Panc1 (cell line): ENCODE measurements at regions not wholly inside any gene's neighbourhood (a gene's known extent, or its start where the extent isn't known, plus 50 kb on each side); places are given as distances from the start of the nearest gene placed in this dataset.

ENCODE experiments used
- ATAC-seq: fragments of 200-7000 bp; cut with Tn5 transposase; 2 replicates; pipeline ENCODE4 v1.9.1; 2020; ENCODE audit warnings: mild to moderate bottlenecking, moderate library complexity
- BruUV-seq: library from RNA; stranded (reverse); fragments of 400-500 nt; replicated peaks from 2 replicates; lab custom pipeline; 2021; lab: Mats Ljungman, UMichigan
- CTCF ChIA-PET: fragments of 300-600 bp; sonication (Branson Sonifier 250); formaldehyde crosslinking; loops from one replicate; lab custom pipeline; 2022; ENCODE audit warnings: antibody characterized with exemption; lab: Charles Lee
- POLR2A ChIA-PET: fragments of 300-600 bp; sonication (Branson Sonifier 250); formaldehyde crosslinking; loops from one replicate; lab custom pipeline; 2022; ENCODE audit warnings: antibody characterized with exemption; lab: Charles Lee
- DNase-seq: peaks from one replicate; pipeline ENCODE4 v3.0.0-alpha.2; 2010; ENCODE audit warnings: low read depth, low spot score
- H3K27ac ChIP-seq: 2 replicates; pipeline ENCODE4 v1.5.1; 2011; ENCODE audit warnings: mild to moderate bottlenecking, low read length, inconsistent platforms
- H3K27me3 ChIP-seq: fragments of 200-500 bp; sonication (Bioruptor generic); 2 replicates; pipeline ENCODE4 v1.6.0; 2014; ENCODE audit warnings: low read length, inconsistent platforms; ENCODE audit not compliant: control insufficient read depth, insufficient read depth
- H3K36me3 ChIP-seq: fragments of 200-500 bp; sonication (Bioruptor generic); 2 replicates; pipeline ENCODE4 v1.5.1; 2014; ENCODE audit warnings: inconsistent platforms, mild to moderate bottlenecking, low read length, moderate library complexity; ENCODE audit not compliant: control insufficient read depth, insufficient read depth
- H3K4me1 ChIP-seq: 2 replicates; pipeline ENCODE4 v1.5.1; 2011; ENCODE audit warnings: inconsistent platforms, mild to moderate bottlenecking, low read length, moderate library complexity; ENCODE audit not compliant: control insufficient read depth, insufficient read depth
- H3K4me3 ChIP-seq, 2 experiments: 2 replicates each; pipeline ENCODE4 v1.5.1; 2011 to 2012; ENCODE audit warnings: low read depth in 2 of 2, low read length in 2 of 2, mild to moderate bottlenecking in 2 of 2, inconsistent platforms in 1 of 2, moderate library complexity in 1 of 2
- H3K9me3 ChIP-seq: fragments of 200-500 bp; sonication (Bioruptor generic); 2 replicates; pipeline ENCODE4 v1.5.1; 2014; ENCODE audit warnings: low read depth, mild to moderate bottlenecking, inconsistent platforms, low read length, moderate library complexity; ENCODE audit not compliant: control insufficient read depth, insufficient read depth
- POLR2AphosphoS5 ChIP-seq: IDR thresholded peaks from 2 replicates; pipeline ENCODE4 v1.6.1; 2012; ENCODE audit warnings: mild to moderate bottlenecking, low read depth, low read length, moderate library complexity
- SIN3A ChIP-seq: IDR thresholded peaks from 2 replicates; pipeline ENCODE4 v1.6.1; 2012; ENCODE audit warnings: low read depth, mild to moderate bottlenecking, low read length, moderate library complexity, borderline replicate concordance; ENCODE audit not compliant: insufficient read depth
- TCF7L2 ChIP-seq: IDR thresholded peaks from 2 replicates; pipeline ENCODE4 v1.6.1; 2011; ENCODE audit warnings: mild to moderate bottlenecking, low read depth, low read length, inconsistent platforms
- in situ Hi-C: cut with HindIII; loops from 2 replicates; pipeline ENCODE4 v1.10.0; 2016; ENCODE audit warnings: low sequenced_read_pairs, low pct_unique_long_range_greater_than_20kb
- intact Hi-C: fragments of 100-400 bp; cut with micrococcal nuclease; formaldehyde crosslinking; loops from one replicate; pipeline ENCODE4 v1.10.0; 2022; ENCODE audit not compliant: unreplicated experiment
- TF ChIP-seq, protein P1 (sequence below), 2 experiments: IDR thresholded peaks; 2 replicates each; pipeline ENCODE4 v1.6.1; 2011 to 2012; ENCODE audit warnings: low read depth in 2 of 2, control low read depth in 1 of 2, low read length in 1 of 2, mild to moderate bottlenecking in 1 of 2, moderate library complexity in 1 of 2; ENCODE audit not compliant: insufficient read depth in 1 of 2
- TF ChIP-seq, protein P2 (sequence below): fragments of 450-650 bp; IDR thresholded peaks from 2 replicates; pipeline ENCODE4 v1.5.1; 2017; ENCODE audit warnings: mild to moderate bottlenecking

DNA sequence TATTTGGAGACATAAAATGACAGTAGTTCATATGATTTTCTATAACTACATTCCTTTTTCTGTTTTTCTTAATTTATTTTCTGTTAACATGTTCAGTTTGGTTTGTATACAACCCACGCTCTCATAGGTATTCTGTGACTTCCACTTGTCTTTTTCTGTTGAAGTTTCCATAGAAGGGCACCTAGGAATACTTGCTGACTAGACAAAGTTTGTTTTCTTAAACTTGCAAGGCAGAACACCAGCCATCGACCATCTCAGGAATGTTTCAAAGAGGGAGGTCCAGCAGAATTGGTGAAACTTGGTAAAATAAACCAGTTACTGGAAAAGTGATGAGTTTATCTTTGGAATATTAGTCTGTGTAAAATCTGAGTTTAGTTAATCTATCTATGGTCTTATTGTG, 403.2 kb upstream of the CADM2 start:
- CTCF ChIA-PET = no interaction called here
- in situ Hi-C loops (no loop called here), intact Hi-C loops (no loop called here)
- Histone ChIP-seq H3K4me1 (no peaks in the 10 kb centered on the region), H3K27ac (no peak overlapping the region), H3K27me3 (no peaks in the 10 kb centered on the region), H3K4me3 (no peak overlapping the region), H3K9me3 (no peaks in the 10 kb centered on the region), H3K36me3 (no peaks in the 10 kb centered on the region)
- ATAC-seq = no peak
- TF ChIP-seq TCF7L2 (no peak), POLR2AphosphoS5 (no peak), SIN3A (no peak)
- TF ChIP-seq, protein P1, sequence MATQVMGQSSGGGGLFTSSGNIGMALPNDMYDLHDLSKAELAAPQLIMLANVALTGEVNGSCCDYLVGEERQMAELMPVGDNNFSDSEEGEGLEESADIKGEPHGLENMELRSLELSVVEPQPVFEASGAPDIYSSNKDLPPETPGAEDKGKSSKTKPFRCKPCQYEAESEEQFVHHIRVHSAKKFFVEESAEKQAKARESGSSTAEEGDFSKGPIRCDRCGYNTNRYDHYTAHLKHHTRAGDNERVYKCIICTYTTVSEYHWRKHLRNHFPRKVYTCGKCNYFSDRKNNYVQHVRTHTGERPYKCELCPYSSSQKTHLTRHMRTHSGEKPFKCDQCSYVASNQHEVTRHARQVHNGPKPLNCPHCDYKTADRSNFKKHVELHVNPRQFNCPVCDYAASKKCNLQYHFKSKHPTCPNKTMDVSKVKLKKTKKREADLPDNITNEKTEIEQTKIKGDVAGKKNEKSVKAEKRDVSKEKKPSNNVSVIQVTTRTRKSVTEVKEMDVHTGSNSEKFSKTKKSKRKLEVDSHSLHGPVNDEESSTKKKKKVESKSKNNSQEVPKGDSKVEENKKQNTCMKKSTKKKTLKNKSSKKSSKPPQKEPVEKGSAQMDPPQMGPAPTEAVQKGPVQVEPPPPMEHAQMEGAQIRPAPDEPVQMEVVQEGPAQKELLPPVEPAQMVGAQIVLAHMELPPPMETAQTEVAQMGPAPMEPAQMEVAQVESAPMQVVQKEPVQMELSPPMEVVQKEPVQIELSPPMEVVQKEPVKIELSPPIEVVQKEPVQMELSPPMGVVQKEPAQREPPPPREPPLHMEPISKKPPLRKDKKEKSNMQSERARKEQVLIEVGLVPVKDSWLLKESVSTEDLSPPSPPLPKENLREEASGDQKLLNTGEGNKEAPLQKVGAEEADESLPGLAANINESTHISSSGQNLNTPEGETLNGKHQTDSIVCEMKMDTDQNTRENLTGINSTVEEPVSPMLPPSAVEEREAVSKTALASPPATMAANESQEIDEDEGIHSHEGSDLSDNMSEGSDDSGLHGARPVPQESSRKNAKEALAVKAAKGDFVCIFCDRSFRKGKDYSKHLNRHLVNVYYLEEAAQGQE (IDR thresholded peaks at IDR 0.05; ENCODE audit: insufficient read depth in 1 of 2, low read depth in 2 of 2, low read length in 1 of 2) = no peak
- TF ChIP-seq, protein P2, sequence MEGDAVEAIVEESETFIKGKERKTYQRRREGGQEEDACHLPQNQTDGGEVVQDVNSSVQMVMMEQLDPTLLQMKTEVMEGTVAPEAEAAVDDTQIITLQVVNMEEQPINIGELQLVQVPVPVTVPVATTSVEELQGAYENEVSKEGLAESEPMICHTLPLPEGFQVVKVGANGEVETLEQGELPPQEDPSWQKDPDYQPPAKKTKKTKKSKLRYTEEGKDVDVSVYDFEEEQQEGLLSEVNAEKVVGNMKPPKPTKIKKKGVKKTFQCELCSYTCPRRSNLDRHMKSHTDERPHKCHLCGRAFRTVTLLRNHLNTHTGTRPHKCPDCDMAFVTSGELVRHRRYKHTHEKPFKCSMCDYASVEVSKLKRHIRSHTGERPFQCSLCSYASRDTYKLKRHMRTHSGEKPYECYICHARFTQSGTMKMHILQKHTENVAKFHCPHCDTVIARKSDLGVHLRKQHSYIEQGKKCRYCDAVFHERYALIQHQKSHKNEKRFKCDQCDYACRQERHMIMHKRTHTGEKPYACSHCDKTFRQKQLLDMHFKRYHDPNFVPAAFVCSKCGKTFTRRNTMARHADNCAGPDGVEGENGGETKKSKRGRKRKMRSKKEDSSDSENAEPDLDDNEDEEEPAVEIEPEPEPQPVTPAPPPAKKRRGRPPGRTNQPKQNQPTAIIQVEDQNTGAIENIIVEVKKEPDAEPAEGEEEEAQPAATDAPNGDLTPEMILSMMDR = no peak
- no peak for DNase-seq
- BruUV-seq = no TSS peak
- POLR2A ChIA-PET = no interaction called here

DNA sequence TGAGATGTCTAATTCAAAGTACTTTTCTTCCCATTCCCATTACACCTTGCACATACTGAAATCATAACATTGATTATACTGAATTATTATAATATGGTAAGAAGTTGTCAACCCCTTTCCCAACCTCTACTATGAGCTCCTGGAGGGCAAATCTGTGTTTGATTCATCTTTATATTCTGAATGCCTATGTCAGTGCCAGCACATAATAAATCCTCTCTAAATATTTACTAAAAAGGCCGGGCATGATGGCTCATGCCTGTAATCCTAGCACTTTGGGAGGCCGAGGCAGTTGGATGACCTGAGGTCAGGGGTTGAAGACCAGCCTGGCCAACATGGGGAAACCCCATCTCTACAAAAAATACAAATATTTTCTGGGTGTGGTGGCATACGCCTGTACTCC, 392.5 kb upstream of the CADM2 start:
- in situ Hi-C loops = no loop called here
- BruUV-seq = no TSS peak
- no peak for ATAC-seq
- DNase-seq = no peak
- ChIA-PET POLR2A (no interaction called here), CTCF (no interaction called here)
- no peak for TF ChIP-seq POLR2AphosphoS5
- TF ChIP-seq TCF7L2 = no peak
- TF ChIP-seq, protein P2 = no peak
- no peak for TF ChIP-seq SIN3A
- TF ChIP-seq, protein P1 (IDR thresholded peaks at IDR 0.05; ENCODE audit: insufficient read depth in 1 of 2, low read depth in 2 of 2, low read length in 1 of 2) = no peak
- Histone ChIP-seq H3K36me3 (no peaks in the 10 kb centered on the region), H3K4me1 (no peaks in the 10 kb centered on the region), H3K4me3 (no peak overlapping the region), H3K27ac (no peak overlapping the region), H3K27me3 (no peaks in the 10 kb centered on the region), H3K9me3 (no peaks in the 10 kb centered on the region)
- intact Hi-C loops = no loop called here
